ENCODE measurements at regions not wholly inside any gene's neighbourhood (a gene's known extent, or its start where the extent isn't known, plus 50 kb on each side); places are given as distances from the start of the nearest gene placed in this dataset.

DNA sequence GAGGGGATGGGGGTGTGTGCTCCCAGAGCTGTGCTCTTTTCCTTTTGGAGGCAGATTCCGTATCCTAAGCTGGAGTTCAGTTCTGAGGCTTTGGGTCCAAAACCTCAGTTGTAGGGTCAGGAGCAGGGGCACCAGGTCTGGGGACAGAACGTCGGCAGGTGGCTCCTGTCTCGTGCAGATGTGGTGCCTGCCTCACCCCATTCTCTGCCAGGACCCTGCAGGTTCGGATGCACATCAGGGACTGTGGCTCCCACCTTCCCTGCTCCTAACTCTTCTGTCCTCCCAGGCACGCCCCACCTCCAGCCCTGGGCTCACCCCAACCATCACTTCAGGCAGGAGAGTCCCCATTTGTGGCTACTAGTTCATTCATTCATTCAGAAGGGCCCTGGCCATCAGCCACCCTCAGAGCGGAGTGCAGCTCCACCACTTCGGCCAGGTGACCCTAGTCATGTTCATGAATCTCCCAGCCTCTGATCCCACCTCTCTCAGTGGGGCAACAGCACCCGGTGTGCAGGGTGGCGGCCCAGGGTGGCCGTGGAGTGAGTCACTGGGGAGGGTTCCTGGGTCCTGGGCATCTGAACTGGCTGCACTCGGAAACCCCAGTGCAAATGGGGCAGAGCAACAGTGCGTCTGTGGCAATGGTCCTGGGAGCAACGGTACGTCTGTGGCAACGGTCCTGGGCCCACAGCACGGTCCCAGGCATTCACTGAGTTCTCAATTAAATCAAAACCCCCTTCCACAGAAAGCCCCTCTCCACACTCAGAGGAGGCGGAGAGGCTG, 100.8 kb upstream of the FAM20C start:
- TF ChIP-seq, protein P1, sequence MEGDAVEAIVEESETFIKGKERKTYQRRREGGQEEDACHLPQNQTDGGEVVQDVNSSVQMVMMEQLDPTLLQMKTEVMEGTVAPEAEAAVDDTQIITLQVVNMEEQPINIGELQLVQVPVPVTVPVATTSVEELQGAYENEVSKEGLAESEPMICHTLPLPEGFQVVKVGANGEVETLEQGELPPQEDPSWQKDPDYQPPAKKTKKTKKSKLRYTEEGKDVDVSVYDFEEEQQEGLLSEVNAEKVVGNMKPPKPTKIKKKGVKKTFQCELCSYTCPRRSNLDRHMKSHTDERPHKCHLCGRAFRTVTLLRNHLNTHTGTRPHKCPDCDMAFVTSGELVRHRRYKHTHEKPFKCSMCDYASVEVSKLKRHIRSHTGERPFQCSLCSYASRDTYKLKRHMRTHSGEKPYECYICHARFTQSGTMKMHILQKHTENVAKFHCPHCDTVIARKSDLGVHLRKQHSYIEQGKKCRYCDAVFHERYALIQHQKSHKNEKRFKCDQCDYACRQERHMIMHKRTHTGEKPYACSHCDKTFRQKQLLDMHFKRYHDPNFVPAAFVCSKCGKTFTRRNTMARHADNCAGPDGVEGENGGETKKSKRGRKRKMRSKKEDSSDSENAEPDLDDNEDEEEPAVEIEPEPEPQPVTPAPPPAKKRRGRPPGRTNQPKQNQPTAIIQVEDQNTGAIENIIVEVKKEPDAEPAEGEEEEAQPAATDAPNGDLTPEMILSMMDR (IDR thresholded peaks at IDR 0.05) = no peak
- no peak for TF ChIP-seq NR2C2 (CRISPR knock-in tag; IDR thresholded peaks at IDR 0.05)
- no peak for TF ChIP-seq ELF4 (CRISPR knock-in tag; IDR thresholded peaks at IDR 0.05; ENCODE audit: low read depth)
